ENCODE measurements at regions not wholly inside any gene's neighbourhood (a gene's known extent, or its start where the extent isn't known, plus 50 kb on each side); places are given as distances from the start of the nearest gene placed in this dataset.

- Histone ChIP-seq H3K4me3 (no peak overlapping the region), H3K9me3 (no peaks in the 10 kb centered on the region), H3K36me3 (ENCODE audit: low read depth) (no peaks in the 10 kb centered on the region), H3K4me1 (ENCODE audit: low read depth) (no peaks in the 10 kb centered on the region)
- no peak for DNase-seq
- ATAC-seq: no peak
- intact Hi-C loops (cut with DNase I, micrococcal nuclease): no loop called here
- TF ChIP-seq, protein P1, sequence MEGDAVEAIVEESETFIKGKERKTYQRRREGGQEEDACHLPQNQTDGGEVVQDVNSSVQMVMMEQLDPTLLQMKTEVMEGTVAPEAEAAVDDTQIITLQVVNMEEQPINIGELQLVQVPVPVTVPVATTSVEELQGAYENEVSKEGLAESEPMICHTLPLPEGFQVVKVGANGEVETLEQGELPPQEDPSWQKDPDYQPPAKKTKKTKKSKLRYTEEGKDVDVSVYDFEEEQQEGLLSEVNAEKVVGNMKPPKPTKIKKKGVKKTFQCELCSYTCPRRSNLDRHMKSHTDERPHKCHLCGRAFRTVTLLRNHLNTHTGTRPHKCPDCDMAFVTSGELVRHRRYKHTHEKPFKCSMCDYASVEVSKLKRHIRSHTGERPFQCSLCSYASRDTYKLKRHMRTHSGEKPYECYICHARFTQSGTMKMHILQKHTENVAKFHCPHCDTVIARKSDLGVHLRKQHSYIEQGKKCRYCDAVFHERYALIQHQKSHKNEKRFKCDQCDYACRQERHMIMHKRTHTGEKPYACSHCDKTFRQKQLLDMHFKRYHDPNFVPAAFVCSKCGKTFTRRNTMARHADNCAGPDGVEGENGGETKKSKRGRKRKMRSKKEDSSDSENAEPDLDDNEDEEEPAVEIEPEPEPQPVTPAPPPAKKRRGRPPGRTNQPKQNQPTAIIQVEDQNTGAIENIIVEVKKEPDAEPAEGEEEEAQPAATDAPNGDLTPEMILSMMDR (IDR thresholded peaks at IDR 0.05): no peak
Observed at GRCh38 chr12:28127455-28127854, 62.8 kb upstream of the CCDC91 start.

GRCh38 chr12:28129031-28129430, 61.2 kb upstream of the CCDC91 start:
- no peaks in the 10 kb centered on the region for H3K4me1 ChIP-seq (ENCODE audit: low read depth)
- H3K4me3 ChIP-seq: no peak overlapping the region
- TF ChIP-seq, protein P1 (IDR thresholded peaks at IDR 0.05): no peak
- no peak for DNase-seq
- ATAC-seq: no peak
- intact Hi-C loops (cut with DNase I, micrococcal nuclease): no loop called here
- no peaks in the 10 kb centered on the region for H3K36me3 ChIP-seq (ENCODE audit: low read depth)
- H3K9me3 ChIP-seq: no peaks in the 10 kb centered on the region

DNA sequence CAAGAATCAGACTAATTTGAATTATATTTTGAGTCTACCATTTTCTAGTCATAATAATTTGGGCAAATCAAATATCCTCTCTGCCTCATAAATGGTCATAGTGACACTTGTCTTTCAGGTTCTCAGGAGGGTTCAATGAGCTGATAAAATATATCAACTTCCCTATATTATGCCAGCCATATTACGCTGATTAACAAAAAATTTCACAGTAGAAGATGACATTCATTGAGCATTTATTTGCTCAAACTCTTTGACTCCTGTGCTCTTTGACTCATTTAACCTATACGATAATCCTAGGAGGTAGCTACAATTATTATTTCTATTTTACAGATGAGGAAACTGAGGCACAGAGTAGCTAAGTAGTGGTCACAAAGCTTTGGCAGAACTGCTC, 60.0 kb upstream of the CCDC91 start:
- H3K4me3 ChIP-seq: no peak overlapping the region
- no peaks in the 10 kb centered on the region for H3K36me3 ChIP-seq (ENCODE audit: low read depth)
- intact Hi-C loops (cut with DNase I, micrococcal nuclease): no loop called here
- DNase-seq (no peak), ATAC-seq (no peak)
- H3K9me3 ChIP-seq: no peaks in the 10 kb centered on the region
- no peaks in the 10 kb centered on the region for H3K4me1 ChIP-seq (ENCODE audit: low read depth)
- TF ChIP-seq, protein P1 (IDR thresholded peaks at IDR 0.05): no peak

- no peak overlapping the region for H3K4me3 ChIP-seq
- H3K36me3 ChIP-seq (ENCODE audit: low read depth): no peaks in the 10 kb centered on the region
- intact Hi-C loops (cut with DNase I, micrococcal nuclease): no loop called here
- TF ChIP-seq, protein P1 (IDR thresholded peaks at IDR 0.05): no peak
- ATAC-seq (no peak), DNase-seq (no peak)
- H3K9me3 ChIP-seq: no peaks in the 10 kb centered on the region
- H3K4me1 ChIP-seq (ENCODE audit: low read depth): no peaks in the 10 kb centered on the region
Observed at GRCh38 chr12:28130625-28131598, 59.3 kb upstream of the CCDC91 start.

- intact Hi-C loops (cut with DNase I, micrococcal nuclease): no loop called here
- TF ChIP-seq, protein P1 (IDR thresholded peaks at IDR 0.05): no peak
- no peak for ATAC-seq
Observed at GRCh38 chr12:28132398-28132797, 57.9 kb upstream of the CCDC91 start.

More at GRCh38 chr12:28132398-28132797, 57.9 kb upstream of the CCDC91 start:
- no peaks in the 10 kb centered on the region for H3K36me3 ChIP-seq (ENCODE audit: low read depth)
- H3K9me3 ChIP-seq: no peaks in the 10 kb centered on the region
- no peak overlapping the region for H3K4me3 ChIP-seq
- DNase-seq: no peak
- no peaks in the 10 kb centered on the region for H3K4me1 ChIP-seq (ENCODE audit: low read depth)
